ENCODE measurements at regions not wholly inside any gene's neighbourhood (a gene's known extent, or its start where the extent isn't known, plus 50 kb on each side); places are given as distances from the start of the nearest gene placed in this dataset.
A peak's percentile ranks its signal among the peaks of the same experiment; 100 is the strongest.

GRCh38 chr2:23121968-23122648, 262.9 kb upstream of the KLHL29 start:
- no peak overlapping the region for H3K27ac ChIP-seq (ENCODE audit: low read depth in 2 of 2, low read length in 2 of 2)
- no peak overlapping the region for H3K9ac ChIP-seq (ENCODE audit: low read depth in 1 of 2, low read length in 2 of 2)
- no peaks in the 10 kb centered on the region for H3K9me3 ChIP-seq (ENCODE audit: control insufficient read depth in 2 of 2, low read length in 2 of 2)
- no peak overlapping the region for H3K4me3 ChIP-seq (ENCODE audit: low read length in 2 of 2)
- H3K36me3 ChIP-seq (ENCODE audit: control insufficient read depth in 2 of 2, insufficient read depth in 2 of 2, low read length in 2 of 2): no peaks in the 10 kb centered on the region
- H3K4me1 ChIP-seq (ENCODE audit: control insufficient read depth in 2 of 2, insufficient read depth in 2 of 2, low read length in 2 of 2): peaks cover 5 to 11% of the 10 kb centered on the region in 2 donors
- no peaks in the 10 kb centered on the region for H3K27me3 ChIP-seq (ENCODE audit: control insufficient read depth in 2 of 2, insufficient read depth in 2 of 2, low read length in 2 of 2)

DNA sequence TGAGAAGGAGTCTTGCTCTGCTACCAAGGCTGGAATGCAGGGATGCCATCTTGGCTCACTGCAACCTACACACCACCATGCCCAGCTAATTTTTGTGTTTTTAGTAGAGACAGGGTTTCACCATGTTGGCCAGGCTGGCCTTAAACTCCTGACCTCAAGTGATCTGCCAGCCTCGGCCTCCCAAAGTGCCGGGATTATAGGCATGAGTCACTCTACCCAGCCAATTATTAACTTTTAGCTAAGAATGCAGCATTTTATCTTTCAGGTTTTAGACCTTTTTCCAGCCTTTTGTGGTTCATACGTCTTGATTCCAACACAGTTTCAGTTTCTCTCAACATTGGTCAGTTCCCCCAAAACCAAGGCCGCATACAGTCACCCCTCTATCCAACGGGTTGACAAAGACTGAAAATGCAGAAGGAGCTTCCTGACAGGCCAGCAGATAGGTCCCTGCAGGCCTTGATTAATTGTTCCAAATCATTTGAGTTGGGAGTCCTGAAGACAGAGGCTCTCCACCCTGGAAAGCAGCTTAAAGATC, 262.2 kb upstream of the KLHL29 start:
- Histone ChIP-seq H3K27ac (ENCODE audit: low read depth in 2 of 2, low read length in 2 of 2) (no peak overlapping the region), H3K27me3 (ENCODE audit: control insufficient read depth in 2 of 2, insufficient read depth in 2 of 2, low read length in 2 of 2) (no peaks in the 10 kb centered on the region), H3K4me3 (ENCODE audit: low read length in 2 of 2) (no peak overlapping the region), H3K9ac (ENCODE audit: low read depth in 1 of 2, low read length in 2 of 2) (no peak overlapping the region), H3K36me3 (ENCODE audit: control insufficient read depth in 2 of 2, insufficient read depth in 2 of 2, low read length in 2 of 2) (no peaks in the 10 kb centered on the region), H3K9me3 (ENCODE audit: control insufficient read depth in 2 of 2, low read length in 2 of 2) (no peaks in the 10 kb centered on the region), H3K4me1 (ENCODE audit: control insufficient read depth in 2 of 2, insufficient read depth in 2 of 2, low read length in 2 of 2) (peaks cover 9 to 16% of the 10 kb centered on the region in 2 donors)

- Histone ChIP-seq H3K4me3 (ENCODE audit: low read length in 2 of 2) (no peak overlapping the region), H3K9ac (ENCODE audit: low read depth in 1 of 2, low read length in 2 of 2) (no peak overlapping the region), H3K36me3 (ENCODE audit: control insufficient read depth in 2 of 2, insufficient read depth in 2 of 2, low read length in 2 of 2) (no peaks in the 10 kb centered on the region), H3K27me3 (ENCODE audit: control insufficient read depth in 2 of 2, insufficient read depth in 2 of 2, low read length in 2 of 2) (no peaks in the 10 kb centered on the region), H3K9me3 (ENCODE audit: control insufficient read depth in 2 of 2, low read length in 2 of 2) (no peaks in the 10 kb centered on the region), H3K4me1 (ENCODE audit: control insufficient read depth in 2 of 2, insufficient read depth in 2 of 2, low read length in 2 of 2) (peaks cover 15 to 24% of the 10 kb centered on the region in 2 donors), H3K27ac (ENCODE audit: low read depth in 2 of 2, low read length in 2 of 2) (no peak overlapping the region)
Observed at GRCh38 chr2:23123686-23124085, 261.3 kb upstream of the KLHL29 start.

DNA sequence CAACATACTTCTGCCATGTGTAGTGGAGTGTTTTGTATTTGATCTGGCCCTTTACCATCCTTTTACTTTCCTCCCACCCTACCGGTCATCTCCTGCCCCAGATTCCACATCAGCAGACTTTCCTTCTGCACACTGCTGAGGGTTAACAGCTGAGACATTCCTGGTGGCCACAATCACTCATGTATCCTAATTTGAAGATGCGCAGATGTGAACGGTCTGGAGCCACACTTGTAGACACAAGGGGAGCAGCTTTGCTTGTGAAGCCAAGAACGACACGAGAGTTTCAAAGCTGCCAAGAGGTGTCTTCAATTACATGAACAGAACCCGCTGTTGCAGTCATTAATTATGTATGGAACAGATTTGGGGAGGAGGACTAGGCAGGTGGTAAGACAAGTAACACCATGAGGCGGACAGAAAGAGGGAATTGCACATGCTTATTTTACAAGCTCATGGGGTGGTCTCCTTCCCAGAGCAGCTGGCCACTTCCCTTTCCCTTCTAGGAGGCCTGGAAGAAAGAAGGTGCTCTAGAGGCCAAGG, 260.7 kb upstream of the KLHL29 start:
- H3K9ac ChIP-seq (ENCODE audit: low read depth in 1 of 2, low read length in 2 of 2): no peak overlapping the region
- H3K27me3 ChIP-seq (ENCODE audit: control insufficient read depth in 2 of 2, insufficient read depth in 2 of 2, low read length in 2 of 2): no peaks in the 10 kb centered on the region
- no peaks in the 10 kb centered on the region for H3K36me3 ChIP-seq (ENCODE audit: control insufficient read depth in 2 of 2, insufficient read depth in 2 of 2, low read length in 2 of 2)
- H3K27ac ChIP-seq (ENCODE audit: low read depth in 2 of 2, low read length in 2 of 2): no peak overlapping the region
- H3K9me3 ChIP-seq (ENCODE audit: control insufficient read depth in 2 of 2, low read length in 2 of 2): no peaks in the 10 kb centered on the region
- no peak overlapping the region for H3K4me3 ChIP-seq (ENCODE audit: low read length in 2 of 2)
- peaks cover 15 to 28% of the 10 kb centered on the region in 2 donors for H3K4me1 ChIP-seq (ENCODE audit: control insufficient read depth in 2 of 2, insufficient read depth in 2 of 2, low read length in 2 of 2)

DNA sequence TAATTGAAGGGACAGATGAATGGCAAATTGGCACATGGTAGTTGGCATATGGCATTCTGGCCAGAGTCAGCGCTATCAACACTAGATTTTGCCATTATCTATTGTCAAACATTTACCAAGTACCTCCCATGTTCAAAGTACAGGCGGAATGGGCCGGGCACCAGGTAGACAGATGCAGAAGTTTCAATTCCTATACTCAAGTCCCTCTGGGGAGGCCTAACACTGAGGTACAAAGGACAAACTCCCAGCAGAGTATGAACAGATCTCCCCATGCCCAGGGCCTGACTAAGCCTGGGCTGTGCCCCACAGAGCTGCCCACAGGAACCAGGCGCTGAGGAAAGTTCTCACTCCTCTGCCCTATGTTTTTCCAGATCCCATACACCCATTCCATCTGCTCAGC, 257.5 kb upstream of the KLHL29 start:
- peak overlapping the region in 1 of 2 donors; percentile 3 for H3K4me3 ChIP-seq (ENCODE audit: low read length in 2 of 2)
- H3K4me1 ChIP-seq (ENCODE audit: control insufficient read depth in 2 of 2, insufficient read depth in 2 of 2, low read length in 2 of 2): peaks cover 15 to 28% of the 10 kb centered on the region in 2 donors
- H3K9me3 ChIP-seq (ENCODE audit: control insufficient read depth in 2 of 2, low read length in 2 of 2): no peaks in the 10 kb centered on the region
- H3K36me3 ChIP-seq (ENCODE audit: control insufficient read depth in 2 of 2, insufficient read depth in 2 of 2, low read length in 2 of 2): no peaks in the 10 kb centered on the region
- H3K27ac ChIP-seq (ENCODE audit: low read depth in 2 of 2, low read length in 2 of 2): peak overlapping the region; percentile 80 to 87
- H3K9ac ChIP-seq (ENCODE audit: low read depth in 1 of 2, low read length in 2 of 2): no peak overlapping the region
- no peaks in the 10 kb centered on the region for H3K27me3 ChIP-seq (ENCODE audit: control insufficient read depth in 2 of 2, insufficient read depth in 2 of 2, low read length in 2 of 2)

GRCh38 chr2:23128684-23129292, 256.2 kb upstream of the KLHL29 start:
- H3K27ac ChIP-seq (ENCODE audit: low read depth in 2 of 2, low read length in 2 of 2): no peak overlapping the region
- no peaks in the 10 kb centered on the region for H3K9me3 ChIP-seq (ENCODE audit: control insufficient read depth in 2 of 2, low read length in 2 of 2)
- no peak overlapping the region for H3K9ac ChIP-seq (ENCODE audit: low read depth in 1 of 2, low read length in 2 of 2)
- H3K4me1 ChIP-seq (ENCODE audit: control insufficient read depth in 2 of 2, insufficient read depth in 2 of 2, low read length in 2 of 2): peaks cover 15 to 28% of the 10 kb centered on the region in 2 donors
- H3K4me3 ChIP-seq (ENCODE audit: low read length in 2 of 2): no peak overlapping the region
- no peaks in the 10 kb centered on the region for H3K36me3 ChIP-seq (ENCODE audit: control insufficient read depth in 2 of 2, insufficient read depth in 2 of 2, low read length in 2 of 2)
- no peaks in the 10 kb centered on the region for H3K27me3 ChIP-seq (ENCODE audit: control insufficient read depth in 2 of 2, insufficient read depth in 2 of 2, low read length in 2 of 2)

DNA sequence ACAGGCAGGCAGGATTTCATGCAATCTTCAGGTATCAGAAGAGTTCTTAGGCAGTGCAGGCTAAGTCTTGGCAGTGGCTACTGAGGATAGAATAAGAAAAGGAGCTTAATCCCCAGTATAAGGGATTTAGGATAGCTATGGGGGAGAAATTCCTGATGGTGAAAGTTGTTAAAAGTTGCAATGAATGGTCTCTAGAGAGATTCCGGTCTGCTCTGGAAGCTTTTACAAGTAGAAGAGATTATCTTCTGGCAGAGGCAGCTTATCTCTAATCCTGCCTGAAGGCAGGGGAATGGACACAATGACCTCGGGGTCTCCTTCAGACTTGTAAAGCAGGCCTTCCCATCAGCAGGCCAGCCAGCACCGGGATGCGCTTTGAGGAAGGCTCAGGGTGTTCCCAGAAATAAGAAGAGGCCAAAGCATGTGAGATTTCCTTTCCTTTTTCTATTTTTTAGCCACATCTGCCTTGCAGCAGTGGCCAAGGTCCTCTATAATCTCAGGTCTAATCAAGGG, 253.9 kb upstream of the KLHL29 start:
- Histone ChIP-seq H3K4me1 (ENCODE audit: control insufficient read depth in 2 of 2, insufficient read depth in 2 of 2, low read length in 2 of 2) (peaks cover 15 to 23% of the 10 kb centered on the region in 2 donors), H3K27ac (ENCODE audit: low read depth in 2 of 2, low read length in 2 of 2) (no peak overlapping the region), H3K36me3 (ENCODE audit: control insufficient read depth in 2 of 2, insufficient read depth in 2 of 2, low read length in 2 of 2) (no peaks in the 10 kb centered on the region), H3K4me3 (ENCODE audit: low read length in 2 of 2) (no peak overlapping the region), H3K9ac (ENCODE audit: low read depth in 1 of 2, low read length in 2 of 2) (no peak overlapping the region), H3K9me3 (ENCODE audit: control insufficient read depth in 2 of 2, low read length in 2 of 2) (no peaks in the 10 kb centered on the region), H3K27me3 (ENCODE audit: control insufficient read depth in 2 of 2, insufficient read depth in 2 of 2, low read length in 2 of 2) (no peaks in the 10 kb centered on the region)

DNA sequence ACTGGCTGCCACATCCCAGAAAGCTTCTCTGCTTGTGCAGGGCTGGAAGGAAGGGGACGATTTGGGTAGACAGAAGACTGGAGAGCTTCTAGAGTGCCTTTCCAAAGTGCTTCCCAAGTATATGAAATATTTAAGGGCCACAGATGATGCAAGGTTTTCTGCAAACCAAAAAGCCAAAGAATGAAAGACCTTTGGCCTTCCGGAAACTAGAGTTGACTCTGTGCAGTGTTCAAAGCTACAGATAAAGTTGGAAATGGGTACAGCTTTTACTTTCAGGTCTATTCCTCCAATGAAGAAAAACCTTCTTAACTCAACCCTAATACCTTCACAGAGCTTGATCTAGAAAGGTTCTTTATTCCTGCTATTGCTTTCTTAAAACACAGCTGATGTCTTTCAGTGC, 253.0 kb upstream of the KLHL29 start:
- Histone ChIP-seq H3K27me3 (ENCODE audit: control insufficient read depth in 2 of 2, insufficient read depth in 2 of 2, low read length in 2 of 2) (no peaks in the 10 kb centered on the region), H3K4me3 (ENCODE audit: low read length in 2 of 2) (no peak overlapping the region), H3K9me3 (ENCODE audit: control insufficient read depth in 2 of 2, low read length in 2 of 2) (no peaks in the 10 kb centered on the region), H3K9ac (ENCODE audit: low read depth in 1 of 2, low read length in 2 of 2) (no peak overlapping the region), H3K27ac (ENCODE audit: low read depth in 2 of 2, low read length in 2 of 2) (no peak overlapping the region), H3K36me3 (ENCODE audit: control insufficient read depth in 2 of 2, insufficient read depth in 2 of 2, low read length in 2 of 2) (no peaks in the 10 kb centered on the region), H3K4me1 (ENCODE audit: control insufficient read depth in 2 of 2, insufficient read depth in 2 of 2, low read length in 2 of 2) (peaks cover 11 to 19% of the 10 kb centered on the region in 2 donors)

GRCh38 chr2:23132823-23133595, 252.0 kb upstream of the KLHL29 start:
- H3K27ac ChIP-seq (ENCODE audit: low read depth in 2 of 2, low read length in 2 of 2): no peak overlapping the region
- no peak overlapping the region for H3K4me3 ChIP-seq (ENCODE audit: low read length in 2 of 2)
- no peaks in the 10 kb centered on the region for H3K9me3 ChIP-seq (ENCODE audit: control insufficient read depth in 2 of 2, low read length in 2 of 2)
- peaks cover 3 to 10% of the 10 kb centered on the region in 2 donors for H3K4me1 ChIP-seq (ENCODE audit: control insufficient read depth in 2 of 2, insufficient read depth in 2 of 2, low read length in 2 of 2)
- H3K36me3 ChIP-seq (ENCODE audit: control insufficient read depth in 2 of 2, insufficient read depth in 2 of 2, low read length in 2 of 2): no peaks in the 10 kb centered on the region
- no peak overlapping the region for H3K9ac ChIP-seq (ENCODE audit: low read depth in 1 of 2, low read length in 2 of 2)
- no peaks in the 10 kb centered on the region for H3K27me3 ChIP-seq (ENCODE audit: control insufficient read depth in 2 of 2, insufficient read depth in 2 of 2, low read length in 2 of 2)

Measured in mucosa of rectum (tissue), 2 donors.